OCI-M1 (cell line): ENCODE measurements at regions not wholly inside any gene's neighbourhood (a gene's known extent, or its start where the extent isn't known, plus 50 kb on each side); places are given as distances from the start of the nearest gene placed in this dataset.
"Not testable (repeated sequence)": the region's sequence is repeated elsewhere in the genome, so short reads cannot be mapped to it uniquely, and the experiment has no call there.

Experiments
- DNase-seq: peaks from one replicate; lab custom pipeline; 2025; lab: John Stamatoyannopoulos, UW

DNA sequence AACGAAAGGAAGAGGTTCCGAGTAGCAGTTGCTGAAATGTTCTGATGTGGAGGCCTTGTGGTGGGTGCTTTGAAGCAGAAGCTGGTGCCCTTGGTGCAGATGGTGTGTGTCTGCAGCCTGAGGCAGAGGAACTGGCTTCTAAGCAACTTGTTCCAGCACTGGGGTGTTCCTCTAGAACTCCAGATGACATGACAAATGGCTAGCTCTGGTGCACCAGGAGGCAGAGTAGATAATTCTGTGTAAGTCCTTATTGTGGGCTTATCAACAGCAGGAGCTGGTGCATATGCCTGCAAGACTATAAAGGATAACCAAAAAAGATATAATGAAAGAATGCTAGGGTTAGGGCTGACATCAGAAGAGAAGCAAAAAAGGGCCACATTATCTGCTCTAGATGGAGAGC is 76.5 kb downstream of the ARL5B start:
- DNase-seq: peak; percentile 93

DNA sequence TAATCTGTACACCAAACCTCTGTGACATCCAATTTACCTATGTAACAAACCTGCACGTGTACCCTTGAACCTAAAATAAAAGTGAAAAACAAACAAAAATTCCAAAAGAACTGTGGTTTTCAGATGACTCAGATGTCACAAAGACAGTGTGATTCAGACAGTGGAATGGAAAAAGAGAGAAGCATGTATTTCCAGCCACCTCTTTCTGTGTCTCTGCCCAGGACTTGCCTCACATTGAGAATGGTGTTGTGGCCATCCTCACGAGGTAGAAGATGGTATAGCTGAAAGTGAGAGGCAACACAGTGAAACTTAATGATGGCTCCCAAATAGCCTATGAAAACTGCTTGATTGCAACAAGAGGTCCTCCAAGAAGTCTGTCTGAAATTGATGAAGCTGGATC is 78.0 kb downstream of the ARL5B start:
- no peak for DNase-seq

DNA sequence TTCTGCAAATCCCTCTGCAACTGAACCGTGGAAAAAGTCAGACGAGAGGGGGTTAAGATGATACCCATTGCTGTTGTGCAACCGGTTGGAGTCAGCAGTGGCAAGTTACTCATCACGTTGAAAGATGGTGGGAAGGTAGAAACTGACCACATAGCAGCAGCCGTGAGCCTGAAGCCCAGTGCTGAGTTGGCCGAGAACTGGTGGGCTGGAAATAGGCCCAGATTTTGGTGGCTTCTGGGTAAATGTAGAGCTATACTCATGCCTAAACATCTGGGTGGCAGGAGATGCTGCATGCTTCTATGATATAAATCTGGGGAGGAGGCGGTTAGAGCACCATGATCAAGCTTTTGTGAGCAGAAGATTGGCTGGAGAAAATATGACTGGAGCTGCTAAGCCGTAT is 78.6 kb downstream of the ARL5B start:
- no peak for DNase-seq

DNA sequence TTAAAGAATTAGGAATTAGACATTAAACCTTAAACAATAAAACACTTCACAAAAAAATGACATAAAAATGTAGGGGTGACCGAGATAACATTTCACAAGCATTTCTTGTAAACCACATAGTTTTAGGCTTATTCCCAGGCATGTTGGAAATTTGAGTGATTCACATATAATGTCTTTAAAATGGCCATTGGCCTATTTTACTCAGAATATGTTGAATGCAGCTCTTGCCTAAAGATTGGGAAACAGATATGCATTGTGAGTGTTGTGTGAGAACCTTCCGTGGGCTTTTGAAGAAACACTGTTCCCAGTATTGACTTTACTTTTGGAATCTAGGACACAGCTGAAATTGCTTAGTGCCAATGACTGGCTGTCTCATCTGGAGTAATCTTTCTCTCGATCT is 79.6 kb downstream of the ARL5B start:
- no peak for DNase-seq

DNA sequence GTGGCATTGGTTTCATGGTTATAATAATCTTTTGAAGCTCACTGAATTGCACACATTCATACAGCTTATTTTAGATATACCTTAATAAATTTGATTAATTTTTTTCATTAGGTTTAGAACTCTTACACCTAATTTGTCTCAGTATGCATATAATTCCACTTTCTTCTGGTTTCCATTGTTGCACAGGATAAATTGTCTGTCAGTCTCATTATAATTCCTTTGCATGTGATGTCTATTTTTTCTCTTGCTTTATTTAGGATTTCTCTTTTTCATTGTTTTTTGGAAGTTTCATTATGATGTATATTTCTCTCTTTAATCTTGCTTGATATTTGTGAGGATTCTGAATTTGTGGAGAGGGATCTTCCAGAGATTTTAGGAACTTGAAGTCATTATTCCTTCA is 84.7 kb downstream of the ARL5B start:
- no peak for DNase-seq

DNA sequence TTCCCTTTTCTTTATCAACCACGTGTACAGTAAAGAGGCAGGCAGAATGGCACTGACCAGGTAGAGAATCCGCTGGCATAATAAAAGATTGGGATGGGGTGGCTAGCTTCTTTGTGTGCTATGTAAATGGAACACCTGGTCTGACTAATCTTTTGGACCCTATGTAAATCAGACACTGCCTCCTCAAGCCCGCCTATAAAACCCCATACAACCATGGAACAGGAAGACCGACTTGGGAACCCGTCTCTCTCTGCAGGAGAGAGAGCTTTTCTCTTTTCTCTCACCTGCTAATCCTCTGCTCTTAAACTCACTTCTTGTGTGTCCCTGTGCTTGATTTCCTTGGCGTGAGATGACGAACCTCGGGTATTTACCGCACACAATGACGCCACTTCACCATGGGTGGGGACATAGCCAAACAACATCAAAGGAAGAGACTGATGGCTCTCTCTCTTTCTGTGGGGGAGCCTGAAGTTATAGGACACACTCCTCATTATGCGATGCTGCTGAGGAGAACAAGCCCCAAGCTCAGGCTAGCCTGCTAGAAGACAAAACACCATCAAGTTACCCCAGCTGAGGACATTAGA is 94.2 kb downstream of the ARL5B start:
- no peak for DNase-seq

DNA sequence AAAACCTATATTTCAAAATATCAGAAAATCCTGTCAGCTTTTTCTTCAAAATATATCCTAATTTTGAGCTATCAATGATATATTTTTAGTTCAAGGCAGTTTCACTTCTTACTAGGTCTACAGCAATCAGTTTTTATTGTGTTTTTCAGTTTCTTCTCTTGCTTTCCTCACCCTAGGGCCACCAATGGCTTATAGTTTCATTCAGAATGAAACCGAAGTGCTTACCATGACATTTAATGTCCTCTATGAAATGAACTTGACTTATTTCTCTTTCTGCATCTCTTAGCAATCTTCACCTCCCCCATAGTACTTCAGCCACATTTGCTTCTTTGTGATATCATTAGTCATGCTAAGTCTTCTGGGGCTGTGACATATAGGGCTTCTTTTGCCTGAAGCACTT is 100.3 kb downstream of the ARL5B start:
- DNase-seq: no peak

DNA sequence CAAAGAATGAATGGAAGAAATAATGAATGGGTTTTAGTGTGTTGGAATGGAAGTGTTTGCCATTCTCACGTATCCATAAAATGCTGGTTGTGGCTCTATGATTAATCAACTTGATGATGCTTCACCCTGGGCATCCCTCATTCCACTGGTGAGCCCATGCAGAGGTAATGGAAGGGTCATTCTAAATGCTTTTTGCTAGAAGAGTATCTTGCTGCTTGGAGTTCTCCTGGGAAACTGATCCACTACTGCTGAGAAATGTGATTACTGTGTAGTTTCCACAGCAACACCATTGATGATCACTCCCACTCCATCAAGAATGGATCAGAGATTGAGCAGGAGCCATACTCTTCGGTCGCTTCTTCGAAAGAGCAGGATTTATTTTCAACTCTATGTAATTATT is 101.6 kb downstream of the ARL5B start:
- DNase-seq: no peak

DNA sequence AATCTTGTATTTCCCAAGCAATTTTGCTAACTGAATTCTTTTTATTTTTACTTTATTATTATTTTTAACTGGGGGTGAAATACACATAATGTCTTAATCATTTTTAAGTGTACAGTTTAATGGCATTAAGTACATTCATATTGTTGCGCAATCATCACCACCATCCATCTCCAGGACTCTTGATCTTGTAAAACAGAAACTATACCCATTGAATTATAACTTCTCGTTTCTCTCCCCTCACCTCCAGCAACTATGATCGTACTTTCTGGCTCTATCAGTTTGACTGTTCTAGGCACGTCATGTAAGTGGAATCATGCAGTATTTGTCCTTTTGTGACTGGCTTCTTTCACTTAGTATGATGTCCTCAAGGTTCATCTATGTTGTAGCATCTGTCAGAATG is 108.8 kb downstream of the ARL5B start:
- DNase-seq: peak; percentile 18

DNA sequence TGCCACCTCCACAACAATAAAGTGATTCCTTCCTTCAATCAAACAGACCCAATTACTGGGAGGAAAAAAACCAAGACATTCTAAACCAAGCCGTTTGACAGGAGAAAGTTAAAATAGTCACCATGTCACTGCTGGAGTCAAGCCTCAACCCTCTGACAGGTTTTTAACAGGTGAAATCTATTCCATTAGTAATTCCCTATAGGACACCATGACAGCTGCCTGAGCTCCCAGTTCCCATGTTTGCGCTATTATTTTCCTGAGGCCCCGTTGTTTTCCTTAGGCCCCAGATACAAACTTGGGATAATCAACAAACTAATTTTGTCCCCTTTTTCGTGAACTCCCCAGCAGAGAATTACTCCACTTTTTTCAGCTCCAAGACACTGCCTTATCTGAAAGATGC is 113.9 kb downstream of the ARL5B start:
- no peak for DNase-seq

DNA sequence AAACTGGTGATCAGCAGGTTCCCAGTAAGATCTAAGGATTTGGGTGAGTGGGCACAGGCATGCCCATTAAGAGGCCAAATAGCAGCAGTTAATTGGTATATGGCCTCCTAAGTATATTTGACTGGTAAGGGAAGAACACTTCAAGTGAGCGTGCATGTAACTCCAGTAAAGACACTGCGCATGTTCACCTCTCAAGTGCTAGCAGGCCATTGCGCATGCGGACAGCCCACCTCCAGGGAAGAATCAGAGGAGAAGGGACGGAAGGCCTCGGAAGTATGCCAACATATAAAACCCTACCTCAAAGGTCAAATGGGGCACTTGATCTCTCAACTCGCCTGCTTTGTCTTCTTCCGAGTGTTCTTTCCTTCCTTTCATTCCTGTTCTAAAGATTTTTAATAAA is 118.0 kb downstream of the ARL5B start:
- DNase-seq: no peak

DNA sequence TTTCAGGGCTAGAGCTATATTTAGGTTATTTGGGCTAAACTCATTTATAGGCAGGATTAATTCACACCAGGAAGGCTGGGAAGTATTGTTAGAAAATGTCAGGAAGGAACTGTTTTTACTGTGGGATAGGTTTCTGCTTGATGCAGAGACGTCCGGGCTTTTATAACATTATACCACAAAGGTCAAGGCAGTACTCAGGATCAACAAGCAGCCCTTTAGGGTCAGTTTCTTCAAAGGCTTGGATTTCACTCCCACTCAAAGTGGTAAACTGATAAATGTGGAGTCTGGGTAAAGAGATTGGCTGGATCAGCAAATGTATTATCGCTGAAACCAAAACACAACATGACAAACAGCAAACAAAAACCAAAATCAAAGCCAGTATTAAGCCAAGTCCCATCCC is 127.2 kb downstream of the ARL5B start:
- DNase-seq: peak; percentile 7

DNA sequence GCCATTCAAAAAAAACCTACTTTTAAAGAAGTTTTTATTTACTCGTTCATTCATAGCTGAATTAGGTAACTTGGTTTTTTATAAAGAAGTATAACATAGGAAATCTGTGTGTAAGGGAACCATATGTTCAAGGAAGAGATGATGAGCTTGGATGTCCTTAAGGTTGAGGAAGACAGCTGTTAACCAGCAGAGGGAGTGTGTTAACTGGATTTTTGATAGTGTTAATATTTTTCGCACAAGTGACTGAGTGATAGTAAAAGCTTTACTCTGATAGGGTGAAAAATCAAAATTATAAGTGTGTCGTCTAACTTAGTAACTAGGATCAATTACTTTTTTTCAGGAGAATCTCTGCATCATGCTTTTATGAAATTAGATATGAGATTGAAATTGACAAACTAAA is 134.7 kb downstream of the ARL5B start:
- DNase-seq: peak; percentile 56

DNA sequence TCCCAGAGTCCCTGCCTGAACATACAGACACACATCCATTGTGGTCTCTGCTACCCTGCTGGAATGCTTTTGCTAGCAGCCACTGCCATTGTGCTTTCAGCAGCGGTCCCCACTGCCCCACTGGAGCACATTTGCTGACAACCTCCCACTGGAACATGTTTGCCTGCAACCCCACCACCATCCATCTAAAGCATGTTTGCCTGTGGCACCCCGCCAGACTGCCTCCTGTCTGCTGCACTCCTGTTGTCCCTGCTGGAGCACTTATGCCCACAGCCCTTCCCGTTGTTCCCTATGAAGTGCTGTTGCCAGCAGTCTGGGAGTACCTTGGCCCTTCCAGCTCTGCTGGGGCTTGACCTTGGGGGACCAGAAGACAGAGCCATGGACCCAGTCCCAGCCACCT is 136.3 kb downstream of the ARL5B start:
- no peak for DNase-seq

DNA sequence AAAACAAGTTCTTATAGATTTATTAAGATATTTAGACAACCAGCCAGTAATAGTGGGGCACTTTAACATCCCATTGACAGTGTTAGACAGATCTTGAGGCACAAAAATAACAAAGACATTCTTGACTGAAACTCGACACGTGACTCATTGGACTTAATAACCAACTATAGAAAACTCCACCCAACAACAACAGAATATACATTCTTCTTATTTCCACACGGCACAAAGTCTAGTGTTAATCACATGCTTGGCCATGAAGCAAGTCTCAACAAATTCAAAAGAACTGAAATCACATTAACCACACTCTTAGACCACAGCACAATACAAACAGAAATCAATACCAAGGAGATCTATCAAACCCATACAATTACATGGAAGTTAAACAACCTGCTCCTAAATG is 138.1 kb downstream of the ARL5B start:
- no peak for DNase-seq

DNA sequence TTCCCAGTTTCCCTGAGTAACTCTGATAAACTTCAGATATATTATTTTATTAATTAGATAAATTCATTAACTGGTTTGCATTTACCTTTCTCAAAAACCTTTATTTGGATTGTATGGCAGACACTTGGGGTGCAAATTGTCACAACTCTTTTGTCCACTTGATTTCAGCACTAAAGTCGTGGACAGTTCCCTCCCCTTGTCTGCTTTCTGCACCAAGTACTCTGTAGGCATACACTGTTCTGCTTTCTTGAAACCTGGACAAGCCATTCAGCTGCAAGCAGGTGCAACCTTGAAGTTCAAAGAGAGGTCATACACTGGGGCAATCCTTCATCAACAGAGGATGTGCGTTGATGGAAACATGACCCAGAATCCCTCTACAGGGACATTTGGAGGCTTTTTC is 162.9 kb downstream of the ARL5B start:
- peak; percentile 54 for DNase-seq

DNA sequence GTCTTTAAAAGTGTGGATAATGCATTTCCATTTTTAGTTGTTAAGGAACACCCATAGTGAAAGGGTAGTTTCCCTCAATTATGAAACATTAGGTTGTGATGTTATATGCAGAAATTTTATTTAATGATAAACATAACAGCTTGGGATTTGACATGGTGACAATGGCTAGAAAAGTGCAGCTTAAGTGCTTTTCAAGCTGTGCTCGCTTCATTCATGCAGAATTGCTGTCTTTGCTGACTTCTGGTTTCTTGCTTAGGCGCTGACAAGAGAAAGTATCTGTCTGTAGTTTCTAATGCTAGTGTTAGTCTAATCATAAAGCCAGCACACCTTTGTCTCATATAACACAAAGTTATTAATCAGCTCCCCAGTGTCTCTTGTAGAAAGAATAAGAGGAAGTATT is 170.0 kb downstream of the ARL5B start:
- DNase-seq: no peak

DNA sequence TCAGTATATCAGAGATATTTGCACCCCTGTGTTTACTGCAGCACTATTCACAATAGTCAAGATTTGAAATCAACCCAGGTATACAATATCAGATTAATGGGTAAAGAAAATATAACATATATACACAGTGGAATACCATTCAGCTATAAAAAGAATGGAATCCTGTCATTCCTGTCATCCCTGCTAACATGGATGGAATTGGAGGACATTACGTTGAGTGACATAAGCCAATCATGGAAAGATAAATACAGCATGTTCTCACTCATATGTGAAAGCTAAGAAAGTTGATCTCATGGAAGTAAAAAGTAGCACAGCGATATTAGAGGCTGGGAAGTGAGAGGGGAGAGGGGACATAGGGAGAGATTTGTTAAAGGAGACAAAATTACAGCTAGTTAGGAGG is 171.0 kb downstream of the ARL5B start:
- DNase-seq: no peak

DNA sequence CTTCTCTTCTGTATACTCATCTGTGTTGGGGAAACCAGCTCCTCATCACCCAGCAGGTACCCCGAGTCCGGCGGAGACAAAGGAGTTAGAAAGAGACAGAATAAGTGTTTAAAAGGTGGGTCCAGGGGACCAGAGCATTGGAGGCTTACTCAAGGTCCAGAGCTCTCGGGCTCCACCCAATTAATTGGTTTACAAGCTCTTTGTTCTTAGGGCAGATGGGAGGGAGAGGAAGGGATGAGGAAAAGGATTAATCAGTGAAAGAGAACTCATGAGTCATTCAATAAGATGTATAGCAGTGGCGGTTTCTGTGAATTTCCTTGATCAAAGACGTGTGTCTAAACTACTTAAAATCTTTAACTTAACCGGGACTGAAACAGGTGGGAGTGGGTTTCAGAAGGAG is 192.0 kb upstream of the MALRD1 start:
- DNase-seq: not testable (repeated sequence)

DNA sequence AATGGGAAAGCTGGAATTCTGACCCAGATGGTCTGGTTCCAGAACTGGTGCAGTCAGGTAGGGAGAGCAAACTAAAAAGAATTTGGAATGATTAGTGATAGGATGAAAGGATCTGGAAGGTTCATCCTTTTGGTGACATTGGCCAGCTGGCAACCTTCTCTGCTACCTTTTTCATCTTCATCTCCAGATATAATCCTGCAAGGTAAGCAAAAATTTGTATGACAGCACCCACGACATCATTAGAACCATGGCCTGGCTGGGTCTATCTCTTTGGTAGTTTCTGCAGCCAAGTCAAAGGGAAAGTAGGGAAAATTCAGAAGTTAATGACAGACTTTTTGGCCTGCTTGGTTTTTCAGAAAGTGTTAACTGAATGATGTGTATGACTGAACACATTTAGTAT is 188.9 kb upstream of the MALRD1 start:
- no peak for DNase-seq

DNA sequence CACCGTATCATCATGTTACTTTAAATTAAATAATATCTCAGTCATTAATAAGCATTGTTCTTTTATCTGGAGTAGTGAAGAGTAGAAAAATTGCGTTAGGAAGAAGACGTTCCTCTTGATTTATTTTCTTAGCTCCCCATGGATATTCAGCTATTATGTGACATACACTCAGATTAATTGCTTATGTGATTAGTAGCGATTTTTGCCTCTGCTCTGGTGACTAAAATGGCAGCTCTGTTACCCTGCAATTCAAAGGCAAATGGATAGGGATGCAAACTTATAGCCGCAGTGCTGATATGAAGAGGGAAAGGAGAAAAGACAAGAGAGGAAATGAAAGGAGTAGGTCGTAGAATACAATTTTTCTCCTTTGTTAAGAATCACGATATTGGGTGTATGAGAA is 188.4 kb upstream of the MALRD1 start:
- no peak for DNase-seq

DNA sequence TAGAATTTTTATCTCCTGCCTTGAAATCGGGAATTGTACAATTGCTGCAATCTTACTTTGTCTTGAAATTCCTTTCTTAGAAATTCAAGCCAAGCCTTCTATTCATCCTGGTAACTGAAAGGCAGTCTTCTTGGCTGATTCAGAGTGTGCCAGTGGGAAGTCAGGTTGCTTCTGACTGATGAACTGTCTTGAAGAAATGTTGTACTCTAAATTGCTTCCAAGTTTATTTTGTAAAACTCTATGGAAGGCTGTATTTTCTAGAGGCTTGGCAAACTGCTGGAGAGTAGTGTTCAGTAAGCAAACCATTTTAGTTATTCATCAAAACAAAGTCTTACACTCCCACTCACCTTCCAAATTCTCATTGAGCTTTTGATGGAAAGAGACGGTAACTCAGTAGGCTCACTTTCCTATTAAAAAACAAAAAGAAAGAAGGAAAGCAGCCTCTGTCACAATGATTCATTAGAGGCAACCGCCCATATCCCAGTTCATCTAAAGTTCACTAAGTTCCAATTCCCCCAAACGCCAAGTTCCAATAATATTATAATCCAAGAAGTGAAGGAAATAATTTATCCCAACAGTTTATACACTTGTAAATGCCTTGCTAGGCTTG is 187.9 kb upstream of the MALRD1 start:
- no peak for DNase-seq

DNA sequence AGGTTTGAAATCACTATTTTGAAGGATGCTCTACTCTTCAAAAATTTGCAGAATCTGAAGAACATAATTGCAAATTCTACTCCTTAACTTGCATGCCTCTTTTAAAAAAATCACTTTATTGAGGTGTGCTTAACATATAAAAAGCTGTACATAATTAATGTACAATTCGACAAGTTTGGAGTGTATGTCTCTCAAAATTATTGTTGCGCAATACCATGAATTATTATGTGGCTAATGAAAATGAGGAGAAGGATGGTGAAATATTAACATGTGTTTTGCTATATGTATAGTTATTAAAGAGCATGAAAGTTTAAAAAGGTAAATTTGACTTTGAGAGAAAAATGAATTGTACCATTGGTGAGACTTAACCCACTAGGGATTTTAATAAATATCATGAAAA is 187.2 kb upstream of the MALRD1 start:
- no peak for DNase-seq

DNA sequence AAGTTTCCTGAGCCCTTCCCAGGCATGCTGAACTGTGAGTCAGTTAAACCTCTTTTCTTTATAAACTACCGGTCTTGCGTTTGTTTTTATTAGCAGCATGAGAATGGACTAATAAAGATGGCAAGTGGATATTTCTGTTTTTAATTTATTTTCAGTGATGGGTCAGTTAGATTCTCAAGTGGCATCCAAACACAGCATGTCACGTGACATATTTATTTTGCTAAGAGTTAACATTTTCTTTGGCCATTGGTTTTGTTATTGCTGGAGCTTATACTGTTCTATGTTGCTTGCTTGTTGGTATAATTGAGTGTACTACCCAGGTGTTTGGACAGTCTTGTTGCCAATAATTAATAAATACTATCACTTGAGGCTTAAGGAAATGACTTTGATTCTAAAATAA is 181.7 kb upstream of the MALRD1 start:
- no peak for DNase-seq

DNA sequence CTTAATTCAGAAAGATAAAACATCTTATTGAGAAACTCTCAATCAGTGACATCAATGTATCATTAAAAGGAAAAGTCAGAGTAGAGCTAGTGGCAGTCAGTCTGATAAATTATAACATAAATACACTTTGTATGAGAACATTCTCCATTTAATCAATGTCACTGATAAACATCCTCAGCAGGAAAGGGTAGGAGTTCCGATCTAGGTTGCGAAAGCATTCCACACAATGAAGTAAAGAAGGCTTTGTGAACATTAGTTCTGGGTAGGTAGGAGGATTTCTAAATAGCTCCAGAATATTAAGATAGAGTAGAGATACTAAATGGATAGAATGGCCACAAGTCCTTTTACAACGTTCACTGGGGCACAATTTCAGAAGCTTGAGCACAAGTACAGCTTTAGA is 179.7 kb upstream of the MALRD1 start:
- DNase-seq: no peak
